ENCODE measurements at regions not wholly inside any gene's neighbourhood (a gene's known extent, or its start where the extent isn't known, plus 50 kb on each side); places are given as distances from the start of the nearest gene placed in this dataset.
"Not testable (repeated sequence)": the region's sequence is repeated elsewhere in the genome, so short reads cannot be mapped to it uniquely, and the experiment has no call there.

- not testable (repeated sequence) for DNase-seq
Observed at GRCh38 chrX:79026742-79027141, 81.6 kb downstream of the P2RY10 start.

DNA sequence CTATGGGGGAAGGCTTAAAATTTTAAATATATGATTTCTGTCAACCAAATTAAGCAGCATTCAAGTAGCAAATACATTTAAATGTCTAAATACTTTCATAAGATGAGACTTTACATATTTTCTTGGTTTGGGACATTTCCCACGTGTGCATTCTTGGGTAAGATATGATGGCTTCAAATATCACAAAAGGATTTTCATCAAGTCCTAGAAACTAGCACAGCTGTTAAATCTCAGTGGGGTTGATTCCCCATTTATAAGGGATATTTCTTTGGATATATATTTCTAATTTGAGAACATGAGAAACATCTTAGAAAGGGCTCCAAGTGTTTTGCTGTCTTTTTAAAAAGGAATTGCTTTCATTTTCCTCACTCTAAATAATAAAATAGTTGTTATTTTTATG lies 90.2 kb downstream of the P2RY10 start:
- DNase-seq: no peak

DNA sequence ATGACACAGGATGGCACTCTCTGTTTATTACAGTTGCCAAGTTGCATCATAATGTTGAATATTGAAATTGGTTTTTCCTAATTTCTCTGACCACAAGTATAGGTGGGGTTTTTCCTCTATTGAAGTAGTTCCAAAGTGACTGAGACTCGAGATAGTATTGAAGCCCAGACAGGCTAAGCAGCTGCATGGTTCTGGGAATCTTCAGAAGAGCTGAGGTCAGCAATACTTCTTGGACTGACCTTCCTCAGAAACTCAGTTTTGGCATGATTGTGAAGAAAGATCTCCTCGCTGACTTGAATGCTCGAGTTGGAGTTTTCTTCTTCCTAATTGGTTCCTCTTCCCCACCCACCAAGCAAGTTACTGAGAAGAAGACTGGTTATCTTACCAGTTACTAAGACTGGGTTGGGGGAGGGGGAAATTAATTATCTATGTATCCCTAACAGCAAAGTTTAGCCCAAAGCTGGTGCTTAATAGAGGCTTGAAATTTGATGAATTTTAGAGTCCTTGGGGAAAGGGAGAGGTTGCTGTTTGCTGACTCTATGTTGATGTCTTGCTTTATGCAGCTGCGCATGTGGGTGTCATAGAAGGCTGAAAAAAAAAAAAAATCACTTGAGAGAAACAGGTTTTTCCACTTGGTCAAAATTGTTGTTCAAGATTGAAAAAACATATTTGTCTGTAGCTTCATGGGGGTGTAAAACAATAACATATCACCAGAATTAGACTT lies 91.1 kb downstream of the P2RY10 start:
- DNase-seq: no peak

GRCh38 chrX:79065696-79066095 lies 78.8 kb upstream of the GPR174 start:
- DNase-seq: no peak

- DNase-seq: no peak
Observed at GRCh38 chrX:79078114-79078513, 66.4 kb upstream of the GPR174 start.

- no peak for DNase-seq
Observed at GRCh38 chrX:79079477-79079876, 65.0 kb upstream of the GPR174 start.

GRCh38 chrX:79080141-79080540 lies 64.3 kb upstream of the GPR174 start:
- no peak for DNase-seq

GRCh38 chrX:79081895-79082512 lies 62.5 kb upstream of the GPR174 start:
- peak; percentile 1 for DNase-seq

- DNase-seq: no peak
Observed at GRCh38 chrX:79082899-79083298, 61.6 kb upstream of the GPR174 start.

DNA sequence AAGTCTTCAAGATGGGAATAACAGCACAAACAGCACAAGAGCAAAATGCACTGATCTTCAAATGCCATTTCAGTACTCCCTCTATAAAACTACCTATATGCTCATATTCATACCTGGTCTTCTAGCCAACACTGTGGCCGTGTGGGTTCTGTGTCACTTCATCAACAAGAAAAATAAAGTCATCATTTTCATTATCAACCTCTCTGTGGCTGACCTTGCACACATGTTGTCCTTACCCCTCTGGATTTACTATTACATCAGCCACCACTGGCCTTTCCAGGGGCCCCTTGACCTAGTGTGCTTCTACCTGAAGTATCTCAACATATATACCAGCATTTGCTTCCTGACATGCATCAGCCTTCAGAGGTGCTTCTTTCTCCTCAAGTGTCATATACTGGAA lies 59.6 kb upstream of the GPR174 start:
- DNase-seq: no peak

- DNase-seq: no peak
Observed at GRCh38 chrX:79089896-79090584, 54.4 kb upstream of the GPR174 start.

GRCh38 chrX:79094075-79094832 lies 50.2 kb upstream of the GPR174 start:
- no peak for DNase-seq

Measured in NCI-H2081 treated with DMSO at 0.1 percent for 48 hours (cell line).